ENCODE measurements at regions not wholly inside any gene's neighbourhood (a gene's known extent, or its start where the extent isn't known, plus 50 kb on each side); places are given as distances from the start of the nearest gene placed in this dataset.

GRCh38 chr9:18051638-18052037, 422.3 kb upstream of the ADAMTSL1 start:
- Histone ChIP-seq H3K27ac (ENCODE audit: extremely low read depth, low read depth, low read length) (no peak overlapping the region), H3K36me3 (ENCODE audit: control insufficient read depth, insufficient read depth, low read length) (no peaks in the 10 kb centered on the region), H3K79me2 (ENCODE audit: control insufficient read depth, insufficient read depth, low read length) (no peaks in the 10 kb centered on the region), H3K9me3 (replicated peaks; ENCODE audit: control insufficient read depth, insufficient read depth, low read depth, low read length) (no peaks in the 10 kb centered on the region), H3K4me2 (ENCODE audit: insufficient read depth, low read length) (no peak overlapping the region), H3K4me3 (no peak overlapping the region), H4K20me1 (replicated peaks; ENCODE audit: control insufficient read depth, insufficient read depth, low read length) (no peaks in the 10 kb centered on the region), H3K4me1 (replicated peaks in 1 of 2; ENCODE audit: control insufficient read depth in 2 of 2, insufficient read depth in 2 of 2, low read length in 2 of 2) (no peaks in the 10 kb centered on the region), H3K9ac (ENCODE audit: insufficient read depth in 1 of 2, low read depth in 2 of 2, low read length in 2 of 2) (no peak overlapping the region), H3K9me1 (ENCODE audit: control insufficient read depth, insufficient read depth, low read length) (no peaks in the 10 kb centered on the region), H2AFZ (ENCODE audit: low read depth, low read length) (no peak overlapping the region), H3K27me3 (ENCODE audit: control insufficient read depth in 2 of 2, insufficient read depth in 2 of 2, low read length in 2 of 2) (no peaks in the 10 kb centered on the region)
- no peak for ATAC-seq
- FAIRE-seq = no peak
- CTCF ChIA-PET (ENCODE audit: low intra/inter-chr PET ratio) = no interaction called here
- POLR2A ChIA-PET = no interaction called here
- BruUV-seq (replicated peaks) = no TSS peak
- intact Hi-C loops (cut with micrococcal nuclease) (no loop called here), in situ Hi-C loops (cut with MboI) (no loop called here)
- 0% methylated on average over 2 of the region's 2 CpGs for WGBS (ENCODE audit: insufficient coverage, low coverage, missing lambda C conversion rate)
- DNase-seq (ENCODE audit: extremely low read depth in 1 of 4, low spot score in 3 of 4) = no peak
- no peak for TF ChIP-seq SRSF9 (IDR thresholded peaks at IDR 0.05; ENCODE audit: borderline replicate concordance, low read depth, low read length)
- no peak for TF ChIP-seq ELF1 (tag; IDR thresholded peaks at IDR 0.05)
- TF ChIP-seq PTTG1 (tag; IDR thresholded peaks at IDR 0.05; ENCODE audit: low read depth) = no peak
- TF ChIP-seq EHMT2 (IDR thresholded peaks at IDR 0.05) = no peak
- no peak for TF ChIP-seq PCBP2 (IDR thresholded peaks at IDR 0.05; ENCODE audit: low read depth, low read length, poor library complexity, severe bottlenecking)
- no peak for TF ChIP-seq NCOA6 (IDR thresholded peaks at IDR 0.05)
- no peak for TF ChIP-seq HMGXB4 (CRISPR knock-in tag; IDR thresholded peaks at IDR 0.05)
- TF ChIP-seq SP2 (IDR thresholded peaks at IDR 0.05; ENCODE audit: extremely low read depth, low read depth, low read length, poor library complexity, severe bottlenecking) = no peak
- TF ChIP-seq ARID2 (IDR thresholded peaks at IDR 0.05) = no peak
- no peak for TF ChIP-seq HNRNPLL (IDR thresholded peaks at IDR 0.05; ENCODE audit: low read depth, low read length, poor library complexity, severe bottlenecking)
- no peak for TF ChIP-seq ZNF75A (CRISPR knock-in tag; IDR thresholded peaks at IDR 0.05)
- no peak for TF ChIP-seq EP400 (IDR thresholded peaks at IDR 0.05)
- peak; percentile 20; the same call in 1 of the 2 replicates for TF ChIP-seq MAFK (IDR thresholded peaks at IDR 0.05; ENCODE audit: low read length)
- TF ChIP-seq C11orf30 (IDR thresholded peaks at IDR 0.05; ENCODE audit: low read depth) = peak; percentile 14; the same call in 1 of the 2 replicates
- TF ChIP-seq ZNF3 (CRISPR knock-in tag; IDR thresholded peaks at IDR 0.05) = no peak
- TF ChIP-seq ZNF778 (CRISPR knock-in tag; IDR thresholded peaks at IDR 0.05) = no peak
- no peak for TF ChIP-seq CEBPZ (IDR thresholded peaks at IDR 0.05; ENCODE audit: borderline replicate concordance, low read depth, low read length)
- TF ChIP-seq SRSF3 (IDR thresholded peaks at IDR 0.05; ENCODE audit: insufficient read depth, low read length) = no peak
- no peak for TF ChIP-seq ARID3B (CRISPR knock-in tag; IDR thresholded peaks at IDR 0.05; ENCODE audit: borderline replicate concordance)

Measured in K562 (cell line).